Mammary epithelial cell (primary cell): ENCODE measurements at regions not wholly inside any gene's neighbourhood (a gene's known extent, or its start where the extent isn't known, plus 50 kb on each side); places are given as distances from the start of the nearest gene placed in this dataset.

Experiments
- EZH2 ChIP-seq: IDR thresholded peaks from 2 replicates; pipeline ENCODE4 v1.6.1; 2012; ENCODE audit warnings: low read length, inconsistent platforms, borderline replicate concordance
- TF ChIP-seq, protein P1 (sequence below), 2 donors: IDR thresholded peaks in 1 of 2; conservative IDR thresholded peaks in 1 of 2; 2 replicates each; pipeline ENCODE4 v1.5.1; 2011 to 2012; ENCODE audit warnings: inconsistent platforms in 2 of 2, low read length in 2 of 2, mild to moderate bottlenecking in 2 of 2, control low read depth in 1 of 2, low read depth in 1 of 2; ENCODE audit not compliant: insufficient read depth in 1 of 2; ENCODE audit errors: extremely low read depth in 1 of 2

DNA sequence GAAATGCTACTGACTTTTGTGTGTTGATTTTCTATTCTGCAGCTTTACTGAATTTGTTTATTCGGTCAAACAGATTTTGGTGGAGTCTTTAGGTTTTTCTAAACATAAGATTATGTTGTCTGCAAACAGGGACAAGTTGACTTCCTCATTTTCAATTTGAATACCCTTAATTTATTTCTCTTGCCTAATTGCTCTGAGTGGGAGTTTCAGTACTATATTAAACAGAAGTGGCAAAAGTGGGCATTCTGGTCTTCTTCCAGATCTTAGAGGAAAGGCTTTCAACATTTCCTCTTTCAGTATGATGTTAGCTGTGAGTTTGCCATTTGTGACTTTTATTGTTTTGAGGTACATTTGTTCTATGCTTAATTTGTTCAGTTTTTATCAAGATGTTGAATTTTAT, 268.5 kb downstream of the WNT5A start:
- TF ChIP-seq, protein P1, sequence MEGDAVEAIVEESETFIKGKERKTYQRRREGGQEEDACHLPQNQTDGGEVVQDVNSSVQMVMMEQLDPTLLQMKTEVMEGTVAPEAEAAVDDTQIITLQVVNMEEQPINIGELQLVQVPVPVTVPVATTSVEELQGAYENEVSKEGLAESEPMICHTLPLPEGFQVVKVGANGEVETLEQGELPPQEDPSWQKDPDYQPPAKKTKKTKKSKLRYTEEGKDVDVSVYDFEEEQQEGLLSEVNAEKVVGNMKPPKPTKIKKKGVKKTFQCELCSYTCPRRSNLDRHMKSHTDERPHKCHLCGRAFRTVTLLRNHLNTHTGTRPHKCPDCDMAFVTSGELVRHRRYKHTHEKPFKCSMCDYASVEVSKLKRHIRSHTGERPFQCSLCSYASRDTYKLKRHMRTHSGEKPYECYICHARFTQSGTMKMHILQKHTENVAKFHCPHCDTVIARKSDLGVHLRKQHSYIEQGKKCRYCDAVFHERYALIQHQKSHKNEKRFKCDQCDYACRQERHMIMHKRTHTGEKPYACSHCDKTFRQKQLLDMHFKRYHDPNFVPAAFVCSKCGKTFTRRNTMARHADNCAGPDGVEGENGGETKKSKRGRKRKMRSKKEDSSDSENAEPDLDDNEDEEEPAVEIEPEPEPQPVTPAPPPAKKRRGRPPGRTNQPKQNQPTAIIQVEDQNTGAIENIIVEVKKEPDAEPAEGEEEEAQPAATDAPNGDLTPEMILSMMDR (conservative IDR thresholded peaks at IDR 0.05 in 1 of 2, IDR thresholded peaks at IDR 0.05 in 1 of 2; ENCODE audit: extremely low read depth in 1 of 2, insufficient read depth in 1 of 2, low read depth in 1 of 2, low read length in 2 of 2), result no peak
- TF ChIP-seq EZH2, result no peak
